Upper lobe of right lung (tissue), 1 donor: ENCODE measurements at regions not wholly inside any gene's neighbourhood (a gene's known extent, or its start where the extent isn't known, plus 50 kb on each side); places are given as distances from the start of the nearest gene placed in this dataset.

Experiments
- ATAC-seq: fragments of 200-7000 bp; cut with Tn5 transposase; one replicate; pipeline ENCODE4 v1.9.1; 2020; ENCODE audit warnings: mild to moderate bottlenecking, moderate library complexity
- DNase-seq: peaks from one replicate; pipeline ENCODE4 v3.0.0-alpha.2; 2020
- H3K27ac ChIP-seq: fragments of 200-600 bp; one replicate; pipeline ENCODE4 v1.8.0; 2022
- H3K27me3 ChIP-seq: fragments of 200-600 bp; one replicate; pipeline ENCODE4 v1.8.0; 2022; ENCODE audit warnings: mild to moderate bottlenecking
- H3K36me3 ChIP-seq: fragments of 200-600 bp; one replicate; pipeline ENCODE4 v1.8.0; 2022
- H3K4me1 ChIP-seq: fragments of 200-600 bp; one replicate; pipeline ENCODE4 v1.8.0; 2022
- H3K4me3 ChIP-seq: fragments of 200-600 bp; one replicate; pipeline ENCODE4 v1.8.0; 2022; ENCODE audit warnings: mild to moderate bottlenecking
- H3K9me3 ChIP-seq: fragments of 200-600 bp; one replicate; pipeline ENCODE4 v1.8.0; 2022
- intact Hi-C: fragments of 100-400 bp; cut with DNase I; formaldehyde crosslinking; loops from one replicate; pipeline ENCODE4 v1.11.0; 2022
- TF ChIP-seq, protein P1 (sequence below): fragments of 200-600 bp; IDR thresholded peaks from one replicate; pipeline ENCODE4 v1.8.0; 2022; ENCODE audit warnings: antibody characterized with exemption
- donor health status: DM: no; HTN: yes; CAD: no; lungs with severe emphysema.

DNA sequence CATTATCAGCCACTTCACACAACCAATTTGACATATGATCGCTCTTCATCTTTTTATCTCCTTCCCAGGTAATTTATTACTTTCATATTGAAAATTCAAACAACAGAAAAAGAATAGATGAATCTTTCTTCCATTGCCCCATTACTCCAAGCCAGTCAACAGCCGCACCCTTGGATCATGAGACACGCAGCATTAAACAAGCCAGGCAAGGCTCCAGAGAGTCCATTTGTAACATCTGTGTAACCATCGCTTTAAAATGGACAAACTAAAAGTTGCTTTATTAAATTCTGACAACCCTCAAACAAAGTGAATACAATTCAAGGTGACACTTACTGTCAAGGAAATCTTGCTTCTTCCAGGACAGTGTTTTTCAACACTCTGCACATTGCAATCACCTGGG, 200.3 kb downstream of the EPM2A start:
- no peak overlapping the region for H3K27ac ChIP-seq
- no peak for ATAC-seq
- no peaks in the 10 kb centered on the region for H3K9me3 ChIP-seq
- H3K27me3 ChIP-seq = no peaks in the 10 kb centered on the region
- no peaks in the 10 kb centered on the region for H3K36me3 ChIP-seq
- H3K4me1 ChIP-seq = no peaks in the 10 kb centered on the region
- TF ChIP-seq, protein P1, sequence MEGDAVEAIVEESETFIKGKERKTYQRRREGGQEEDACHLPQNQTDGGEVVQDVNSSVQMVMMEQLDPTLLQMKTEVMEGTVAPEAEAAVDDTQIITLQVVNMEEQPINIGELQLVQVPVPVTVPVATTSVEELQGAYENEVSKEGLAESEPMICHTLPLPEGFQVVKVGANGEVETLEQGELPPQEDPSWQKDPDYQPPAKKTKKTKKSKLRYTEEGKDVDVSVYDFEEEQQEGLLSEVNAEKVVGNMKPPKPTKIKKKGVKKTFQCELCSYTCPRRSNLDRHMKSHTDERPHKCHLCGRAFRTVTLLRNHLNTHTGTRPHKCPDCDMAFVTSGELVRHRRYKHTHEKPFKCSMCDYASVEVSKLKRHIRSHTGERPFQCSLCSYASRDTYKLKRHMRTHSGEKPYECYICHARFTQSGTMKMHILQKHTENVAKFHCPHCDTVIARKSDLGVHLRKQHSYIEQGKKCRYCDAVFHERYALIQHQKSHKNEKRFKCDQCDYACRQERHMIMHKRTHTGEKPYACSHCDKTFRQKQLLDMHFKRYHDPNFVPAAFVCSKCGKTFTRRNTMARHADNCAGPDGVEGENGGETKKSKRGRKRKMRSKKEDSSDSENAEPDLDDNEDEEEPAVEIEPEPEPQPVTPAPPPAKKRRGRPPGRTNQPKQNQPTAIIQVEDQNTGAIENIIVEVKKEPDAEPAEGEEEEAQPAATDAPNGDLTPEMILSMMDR = no peak
- DNase-seq = no peak
- H3K4me3 ChIP-seq = no peak overlapping the region
- intact Hi-C loops = no loop called here

DNA sequence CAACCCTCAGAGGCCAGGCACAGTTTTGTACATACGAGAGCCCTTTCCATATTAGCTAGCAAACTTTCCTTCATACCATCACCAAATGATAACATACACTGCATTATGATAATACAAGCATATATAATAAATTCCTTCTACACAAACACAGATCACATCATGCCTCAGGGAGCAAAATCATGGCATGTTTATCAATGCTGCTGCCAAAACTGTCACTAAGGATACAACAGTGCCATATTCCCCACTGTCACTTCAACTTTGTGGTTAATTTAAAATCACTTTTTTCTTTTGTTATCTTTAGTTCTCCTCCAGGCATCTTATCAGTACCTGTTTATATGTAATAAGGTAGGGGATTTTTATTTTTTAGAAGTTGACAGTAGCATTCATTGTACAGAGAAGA, 196.3 kb downstream of the EPM2A start:
- no peak overlapping the region for H3K4me3 ChIP-seq
- no peaks in the 10 kb centered on the region for H3K9me3 ChIP-seq
- DNase-seq (no peak), ATAC-seq (no peak)
- no peaks in the 10 kb centered on the region for H3K27me3 ChIP-seq
- no peak overlapping the region for H3K27ac ChIP-seq
- H3K36me3 ChIP-seq = no peaks in the 10 kb centered on the region
- H3K4me1 ChIP-seq = no peaks in the 10 kb centered on the region
- intact Hi-C loops = no loop called here
- TF ChIP-seq, protein P1 = no peak

DNA sequence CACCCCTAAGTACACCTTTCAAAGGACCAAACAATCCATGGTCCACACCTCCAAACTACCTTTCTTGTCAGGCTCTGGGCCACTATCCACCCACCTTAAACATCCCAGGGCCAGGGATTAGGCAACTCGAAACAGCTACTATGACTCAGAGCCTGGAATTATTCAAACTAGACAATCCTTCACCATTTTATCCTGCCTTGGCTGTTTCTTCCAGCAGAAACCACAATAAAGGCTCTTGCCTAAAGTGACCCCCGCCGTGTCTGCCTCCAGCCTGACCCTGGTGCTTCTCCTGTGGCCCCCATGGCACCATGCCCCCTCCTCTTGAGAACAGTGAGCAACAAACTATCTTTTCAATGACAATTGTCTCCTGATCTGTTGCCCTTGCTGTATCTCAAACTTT, 195.5 kb downstream of the EPM2A start:
- DNase-seq = no peak
- H3K4me3 ChIP-seq = no peak overlapping the region
- no peaks in the 10 kb centered on the region for H3K27me3 ChIP-seq
- H3K4me1 ChIP-seq = no peaks in the 10 kb centered on the region
- no peak overlapping the region for H3K27ac ChIP-seq
- no peaks in the 10 kb centered on the region for H3K9me3 ChIP-seq
- TF ChIP-seq, protein P1 = no peak
- H3K36me3 ChIP-seq = no peaks in the 10 kb centered on the region
- no peak for ATAC-seq
- intact Hi-C loops = no loop called here

DNA sequence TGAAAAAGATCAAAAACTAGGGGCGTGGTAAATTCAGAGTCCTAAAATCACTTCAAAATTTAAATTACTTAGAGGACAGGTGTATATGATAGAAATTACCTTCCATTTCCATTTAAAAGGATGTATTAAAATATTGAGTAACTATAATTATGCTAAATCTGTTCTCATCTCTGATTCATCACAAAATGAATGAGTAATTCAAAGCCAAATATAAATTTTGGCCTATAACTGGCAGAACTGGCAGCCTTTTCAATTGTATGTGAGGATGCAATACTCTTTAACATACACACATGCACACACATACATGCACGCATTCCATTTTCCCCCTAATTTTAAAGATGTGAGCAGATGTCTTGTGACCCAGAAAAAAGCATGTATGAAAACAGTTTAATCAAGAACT, 194.6 kb downstream of the EPM2A start:
- no peak for ATAC-seq
- intact Hi-C loops = no loop called here
- TF ChIP-seq, protein P1 = no peak

DNA sequence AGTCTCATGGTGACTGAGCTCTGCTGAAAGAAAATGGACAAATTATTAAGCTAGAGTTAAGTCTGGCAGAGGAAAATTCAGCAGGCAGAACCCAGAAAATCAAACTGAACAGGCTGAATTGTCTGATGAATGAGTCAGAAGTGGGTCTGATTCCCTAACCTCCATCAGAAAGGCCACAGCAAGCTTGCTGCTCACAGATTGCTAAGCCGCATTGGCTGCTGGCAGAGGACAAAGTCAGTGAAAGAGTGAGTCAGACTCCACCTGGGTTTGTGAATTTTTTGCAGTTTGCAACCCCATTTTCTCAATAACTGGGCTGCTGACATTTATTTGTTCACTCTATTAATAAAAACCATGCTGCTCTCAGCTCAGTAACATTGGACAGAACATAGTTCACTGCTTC, 191.3 kb downstream of the EPM2A start:
- no peaks in the 10 kb centered on the region for H3K27me3 ChIP-seq
- TF ChIP-seq, protein P1 = no peak
- no peak for ATAC-seq
- H3K27ac ChIP-seq = no peak overlapping the region
- no peak overlapping the region for H3K4me3 ChIP-seq
- H3K36me3 ChIP-seq = no peaks in the 10 kb centered on the region
- intact Hi-C loops = no loop called here
- DNase-seq = no peak
- H3K4me1 ChIP-seq = no peaks in the 10 kb centered on the region
- no peaks in the 10 kb centered on the region for H3K9me3 ChIP-seq

More for the DNA sequence above, 194.6 kb downstream of the EPM2A start:
- Histone ChIP-seq H3K4me3 (no peak overlapping the region), H3K27ac (no peak overlapping the region), H3K36me3 (no peaks in the 10 kb centered on the region), H3K27me3 (no peaks in the 10 kb centered on the region), H3K9me3 (no peaks in the 10 kb centered on the region), H3K4me1 (no peaks in the 10 kb centered on the region)
- DNase-seq = no peak

DNA sequence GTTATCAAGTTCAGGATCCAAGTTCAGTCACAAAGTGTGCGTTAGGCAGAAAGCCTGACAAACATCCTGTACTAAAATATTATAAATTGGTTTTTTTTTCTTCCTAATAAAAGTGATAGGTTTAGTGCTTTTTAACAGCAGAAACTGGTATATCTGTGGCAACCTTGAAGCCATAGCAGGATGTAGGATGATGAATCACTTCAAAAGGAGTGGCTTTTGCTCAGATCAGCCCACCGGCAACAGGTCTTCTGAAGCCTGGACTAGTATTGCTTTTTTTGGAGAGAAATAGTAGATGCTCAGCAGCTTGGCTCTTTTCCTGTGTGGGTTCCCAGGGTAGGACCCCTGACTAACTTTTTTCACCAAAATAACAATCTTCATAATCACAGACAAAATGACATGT, 190.8 kb downstream of the EPM2A start:
- H3K27me3 ChIP-seq = no peaks in the 10 kb centered on the region
- H3K9me3 ChIP-seq = no peaks in the 10 kb centered on the region
- H3K4me1 ChIP-seq = no peaks in the 10 kb centered on the region
- no peak overlapping the region for H3K27ac ChIP-seq
- DNase-seq (no peak), ATAC-seq (no peak)
- intact Hi-C loops = no loop called here
- H3K4me3 ChIP-seq = no peak overlapping the region
- H3K36me3 ChIP-seq = no peaks in the 10 kb centered on the region
- TF ChIP-seq, protein P1 = no peak
